22Rv1 (cell line): ENCODE measurements at regions not wholly inside any gene's neighbourhood (a gene's known extent, or its start where the extent isn't known, plus 50 kb on each side); places are given as distances from the start of the nearest gene placed in this dataset.

Experiments
- CTCF ChIP-seq: fragments of 450-650 bp; IDR thresholded peaks from 2 replicates; pipeline ENCODE4 v1.5.1; 2017; ENCODE audit warnings: mild to moderate bottlenecking
- ZFX ChIP-seq: fragments of 450-650 bp; IDR thresholded peaks from 2 replicates; pipeline ENCODE4 v1.6.1; 2017; ENCODE audit warnings: antibody characterized with exemption, borderline replicate concordance

GRCh38 chr7:81394029-81394428 is 375.8 kb downstream of the HGF start:
- TF ChIP-seq CTCF (no peak), ZFX (no peak)
